ENCODE measurements at regions not wholly inside any gene's neighbourhood (a gene's known extent, or its start where the extent isn't known, plus 50 kb on each side); places are given as distances from the start of the nearest gene placed in this dataset.

GRCh38 chr12:17284873-17285272 is 678.9 kb upstream of the LMO3 start:
- H3K4me2 ChIP-seq (ENCODE audit: insufficient read depth, insufficient read length, low read length), result no peak overlapping the region
- H3K4me1 ChIP-seq (ENCODE audit: insufficient read depth, low read length), result no peaks in the 10 kb centered on the region
- no peak overlapping the region for H3K9ac ChIP-seq (ENCODE audit: extremely low read depth, insufficient read length, low read length)
- peaks cover 0 to 4% of the 10 kb centered on the region in 2 experiments; a peak in 1 of 4 replicates for H3K4me1 Mint-ChIP-seq
- H3K27me3 ChIP-seq (ENCODE audit: insufficient read depth, low read length), result no peaks in the 10 kb centered on the region
- no peak overlapping the region for H3K4ac ChIP-seq (ENCODE audit: low read depth, low read length)
- H4K20me1 ChIP-seq (ENCODE audit: control insufficient read depth, insufficient read depth, insufficient read length), result no peaks in the 10 kb centered on the region
- no peak overlapping the region for H3K18ac ChIP-seq (ENCODE audit: insufficient read length, low read depth, low read length)
- H3K9me3 ChIP-seq (ENCODE audit: control insufficient read depth, low read depth, low read length), result no peaks in the 10 kb centered on the region
- H3K27ac Mint-ChIP-seq, result no peak overlapping the region
- no peak for DNase-seq
- no peak overlapping the region for H3K4me3 Mint-ChIP-seq
- no peak overlapping the region for H2AK5ac ChIP-seq (ENCODE audit: insufficient read length, low read length)
- no peak overlapping the region for H2BK12ac ChIP-seq (ENCODE audit: insufficient read length, low read depth, low read length)
- H3K79me1 ChIP-seq (ENCODE audit: insufficient read depth, low read depth, low read length, poor library complexity, severe bottlenecking), result no peaks in the 10 kb centered on the region
- peaks cover 30 to 34% of the 10 kb centered on the region in 2 experiments for H3K9me3 Mint-ChIP-seq
- H2AFZ ChIP-seq (ENCODE audit: low read length), result no peak overlapping the region
- no peak for TF ChIP-seq CTCF (conservative IDR thresholded peaks at IDR 0.05)
- no peak overlapping the region for H2BK5ac ChIP-seq (ENCODE audit: insufficient read length, low read length)
- H2BK20ac ChIP-seq (ENCODE audit: low read depth, low read length, poor library complexity, severe bottlenecking), result no peak overlapping the region
- peaks cover 0 to 34% (median 12%) of the 10 kb centered on the region in 3 experiments; a peak in 6 of 7 replicates for H3K36me3 Mint-ChIP-seq (ENCODE audit: insufficient read depth in 1 of 3, low read depth in 3 of 3)
- no CpG with 5 or more reads among the region's 1 CpG for WGBS (ENCODE audit: extremely low coverage, insufficient read length, low lambda C conversion rate)
- H3K56ac ChIP-seq (ENCODE audit: insufficient read length, low read depth, low read length), result no peak overlapping the region
- no peaks in the 10 kb centered on the region for H3K79me2 ChIP-seq (ENCODE audit: insufficient read depth, low read length)
- H4K5ac ChIP-seq (ENCODE audit: insufficient read length, low read depth, low read length), result no peak overlapping the region
- no peak overlapping the region for H3K14ac ChIP-seq (ENCODE audit: insufficient read depth, low read length)
- H3T11ph ChIP-seq (ENCODE audit: low read length), result no peak overlapping the region
- no peaks in the 10 kb centered on the region for H3K27me3 Mint-ChIP-seq (ENCODE audit: low read depth)
- H3K23ac ChIP-seq (ENCODE audit: insufficient read length, low read depth, low read length), result no peak overlapping the region
- H3K27ac ChIP-seq (ENCODE audit: insufficient read length, low read depth, low read length), result no peak overlapping the region
- no peak overlapping the region for H4K8ac ChIP-seq (replicated peaks; ENCODE audit: insufficient read length, low read depth, low read length)
- H4K91ac ChIP-seq (ENCODE audit: insufficient read length, low read depth, low read length), result no peak overlapping the region
- H3K23me2 ChIP-seq (ENCODE audit: insufficient read length, low read depth, low read length, poor library complexity, severe bottlenecking), result no peaks in the 10 kb centered on the region
- no peak overlapping the region for H2BK120ac ChIP-seq (ENCODE audit: low read depth, low read length, poor library complexity, severe bottlenecking)
- H2BK15ac ChIP-seq (ENCODE audit: low read depth, low read length), result no peak overlapping the region
